HCT116 (cell line): ENCODE measurements at regions not wholly inside any gene's neighbourhood (a gene's known extent, or its start where the extent isn't known, plus 50 kb on each side); places are given as distances from the start of the nearest gene placed in this dataset.

Experiments used
- CEBPB ChIP-seq: IDR thresholded peaks from 2 replicates; pipeline ENCODE4 v1.6.1; 2012; ENCODE audit warnings: low read depth
- CTCF ChIP-seq, 3 experiments: fragments of 200-600 bp in 1 of 3; sonication (generic) in 1 of 3; IDR thresholded peaks in 2 of 3; conservative IDR thresholded peaks in 1 of 3; 2 replicates each; pipeline ENCODE4 v1.5.1; 2012 to 2017; ENCODE audit warnings: low read depth in 2 of 3, low read length in 2 of 3, antibody characterized with exemption in 1 of 3, borderline replicate concordance in 1 of 3, control low read depth in 1 of 3, mild to moderate bottlenecking in 1 of 3, mixed read lengths in 1 of 3, mixed run types in 1 of 3, moderate library complexity in 1 of 3; ENCODE audit not compliant: insufficient read depth in 1 of 3
- EGR1 ChIP-seq: IDR thresholded peaks from 2 replicates; pipeline ENCODE4 v1.6.1; 2012; ENCODE audit warnings: low read depth
- EZH2 ChIP-seq: fragments of 200-600 bp; sonication (generic); IDR thresholded peaks from 2 replicates; pipeline ENCODE4 v1.6.1; 2017; ENCODE audit warnings: antibody characterized with exemption, mixed run types
- MAX ChIP-seq: IDR thresholded peaks from 2 replicates; pipeline ENCODE4 v1.6.1; 2012
- POLR2A ChIP-seq: IDR thresholded peaks from 2 replicates; pipeline ENCODE4 v1.7.0; 2011; ENCODE audit warnings: borderline replicate concordance; ENCODE audit not compliant: insufficient read depth, insufficient read length; ENCODE audit errors: extremely low read depth
- POLR2AphosphoS5 ChIP-seq: IDR thresholded peaks from 2 replicates; pipeline ENCODE4 v1.6.1; 2011; ENCODE audit warnings: mild to moderate bottlenecking, low read depth, low read length, moderate library complexity
- RAD21 ChIP-seq: IDR thresholded peaks from 2 replicates; pipeline ENCODE4 v1.6.1; 2012; ENCODE audit warnings: low read depth, mild to moderate bottlenecking
- SRF ChIP-seq: IDR thresholded peaks from 2 replicates; pipeline ENCODE4 v1.6.1; 2012; ENCODE audit warnings: low read depth
- ZBTB33 ChIP-seq: IDR thresholded peaks from 2 replicates; pipeline ENCODE4 v1.6.1; 2011; ENCODE audit warnings: mild to moderate bottlenecking, low read length, moderate library complexity; ENCODE audit not compliant: insufficient replicate concordance; ENCODE audit errors: extremely low read depth
- ZNF274 ChIP-seq: fragments of 200-500 bp; sonication (Bioruptor generic); IDR thresholded peaks from 2 replicates; pipeline ENCODE4 v1.6.1; 2014; ENCODE audit warnings: mild to moderate bottlenecking, low read depth, low read length, inconsistent platforms

GRCh38 chr5:31090467-31090866, 103.0 kb upstream of the CDH6 start:
- no peak for TF ChIP-seq EGR1
- TF ChIP-seq CTCF (IDR thresholded peaks at IDR 0.05 in 2 of 3, conservative IDR thresholded peaks at IDR 0.05 in 1 of 3; ENCODE audit: borderline replicate concordance in 1 of 3, insufficient read depth in 1 of 3, low read depth in 2 of 3, low read length in 2 of 3), result no peak
- TF ChIP-seq MAX, result no peak
- TF ChIP-seq EZH2, result no peak
- TF ChIP-seq POLR2A, result no peak
- no peak for TF ChIP-seq CEBPB
- no peak for TF ChIP-seq RAD21
- no peak for TF ChIP-seq ZBTB33
- no peak for TF ChIP-seq POLR2AphosphoS5
- TF ChIP-seq SRF, result no peak
- no peak for TF ChIP-seq ZNF274
